SK-N-SH treated with all-trans-retinoic acid at 6 μM for 48 hours (cell line): ENCODE measurements at regions not wholly inside any gene's neighbourhood (a gene's known extent, or its start where the extent isn't known, plus 50 kb on each side); places are given as distances from the start of the nearest gene placed in this dataset.

Experiments
- ATAC-seq: fragments of 200-7000 bp; cut with Tn5 transposase; 3 replicates; pipeline ENCODE4 v1.9.1; 2020; ENCODE audit warnings: mild to moderate bottlenecking, moderate library complexity
- ARNTL ChIP-seq: fragments of 450-650 bp; formaldehyde crosslinking; IDR thresholded peaks from 2 replicates; pipeline ENCODE4 v1.5.0; 2020; ENCODE audit warnings: low read depth, mild to moderate bottlenecking, moderate library complexity, borderline replicate concordance
- BACH2 ChIP-seq: fragments of 250-450 bp; sonication (Bioruptor Pico); IDR thresholded peaks from 2 replicates; pipeline ENCODE4 v1.9.0; 2021; ENCODE audit warnings: mild to moderate bottlenecking, borderline replicate concordance
- CREB5 ChIP-seq: fragments of 250-450 bp; sonication (Bioruptor Pico); IDR thresholded peaks from 2 replicates; pipeline ENCODE4 v1.5.1; 2020; ENCODE audit warnings: low read depth, mild to moderate bottlenecking, moderate library complexity
- CSRNP3 ChIP-seq: fragments of 250-450 bp; sonication (Bioruptor Pico); IDR thresholded peaks from 2 replicates; pipeline ENCODE4 v1.5.1; 2021; ENCODE audit warnings: mild to moderate bottlenecking, moderate library complexity
- ESRRG ChIP-seq: fragments of 250-450 bp; sonication (Bioruptor Pico); IDR thresholded peaks from 2 replicates; pipeline ENCODE4 v1.6.1; 2021; ENCODE audit warnings: mild to moderate bottlenecking
- GLIS3 ChIP-seq: fragments of 250-450 bp; sonication (Bioruptor Pico); IDR thresholded peaks from 2 replicates; pipeline ENCODE4 v1.5.0; 2020; ENCODE audit warnings: mild to moderate bottlenecking, moderate library complexity
- ISL1 ChIP-seq: fragments of 250-450 bp; sonication (Bioruptor Pico); IDR thresholded peaks from 2 replicates; pipeline ENCODE4 v2.1.2; 2022; ENCODE audit warnings: mild to moderate bottlenecking, moderate library complexity
- OSR1 ChIP-seq: fragments of 250-450 bp; sonication (Bioruptor Pico); IDR thresholded peaks from 2 replicates; pipeline ENCODE4 v1.8.0; 2022; ENCODE audit warnings: moderate library complexity, mild to moderate bottlenecking, inconsistent platforms
- PATZ1 ChIP-seq: fragments of 250-450 bp; sonication (Bioruptor Pico); IDR thresholded peaks from 2 replicates; pipeline ENCODE4 v1.8.0; 2020; ENCODE audit warnings: mild to moderate bottlenecking, moderate library complexity, borderline replicate concordance
- POU6F1 ChIP-seq: fragments of 250-450 bp; sonication (Bioruptor Pico); IDR thresholded peaks from 2 replicates; pipeline ENCODE4 v1.8.0; 2021; ENCODE audit warnings: low read depth, mild to moderate bottlenecking, moderate library complexity, borderline replicate concordance
- PPARA ChIP-seq: fragments of 250-450 bp; sonication (Bioruptor Pico); IDR thresholded peaks from 2 replicates; pipeline ENCODE4 v1.5.0; 2020; ENCODE audit warnings: mild to moderate bottlenecking, borderline replicate concordance
- SNAI2 ChIP-seq: fragments of 250-450 bp; sonication (Bioruptor Pico); IDR thresholded peaks from 2 replicates; pipeline ENCODE4 v1.5.0; 2020; ENCODE audit warnings: mild to moderate bottlenecking, moderate library complexity
- TOX ChIP-seq: fragments of 250-450 bp; sonication (Bioruptor Pico); IDR thresholded peaks from 2 replicates; pipeline ENCODE4 v1.8.0; 2021; ENCODE audit warnings: mild to moderate bottlenecking, moderate library complexity, borderline replicate concordance
- ZC3H10 ChIP-seq: fragments of 250-450 bp; sonication (Bioruptor Pico); IDR thresholded peaks from 2 replicates; pipeline ENCODE4 v1.5.1; 2021; ENCODE audit warnings: mild to moderate bottlenecking, moderate library complexity
- ZFP3 ChIP-seq: fragments of 250-450 bp; sonication (Bioruptor Pico); IDR thresholded peaks from 2 replicates; pipeline ENCODE4 v1.5.0; 2020; ENCODE audit warnings: mild to moderate bottlenecking, moderate library complexity
- ZNF565 ChIP-seq: fragments of 450-650 bp; formaldehyde crosslinking; conservative IDR thresholded peaks from 2 replicates; pipeline ENCODE4 v1.5.0; 2020; ENCODE audit warnings: low read depth, mild to moderate bottlenecking, moderate library complexity
- ZNF70 ChIP-seq: fragments of 450-650 bp; formaldehyde crosslinking; IDR thresholded peaks from 2 replicates; pipeline ENCODE4 v1.5.0; 2020; ENCODE audit warnings: mild to moderate bottlenecking, moderate library complexity
- ZNF8 ChIP-seq: fragments of 450-650 bp; formaldehyde crosslinking; IDR thresholded peaks from 2 replicates; pipeline ENCODE4 v1.5.0; 2020; ENCODE audit warnings: mild to moderate bottlenecking, moderate library complexity

GRCh38 chr13:19305434-19305833 is 123.8 kb upstream of the TUBA3C start:
- no peak for ATAC-seq
- TF ChIP-seq TOX (CRISPR knock-in tag) (no peak), POU6F1 (CRISPR knock-in tag) (no peak), CREB5 (CRISPR knock-in tag) (no peak), SNAI2 (CRISPR knock-in tag) (no peak), BACH2 (no peak), PATZ1 (CRISPR knock-in tag) (no peak), ZNF565 (CRISPR knock-in tag) (no peak), GLIS3 (CRISPR knock-in tag) (no peak), PPARA (CRISPR knock-in tag) (no peak), ESRRG (no peak), ARNTL (CRISPR knock-in tag) (no peak), ZNF8 (CRISPR knock-in tag) (no peak), ISL1 (CRISPR knock-in tag) (no peak), ZFP3 (CRISPR knock-in tag) (no peak), ZC3H10 (CRISPR knock-in tag) (no peak), CSRNP3 (no peak)
- TF ChIP-seq, all 23 proteins: peak for 0

- no peak for ATAC-seq
- TF ChIP-seq OSR1 (CRISPR knock-in tag) (no peak), PATZ1 (CRISPR knock-in tag) (no peak), ISL1 (CRISPR knock-in tag) (no peak), BACH2 (no peak), TOX (CRISPR knock-in tag) (no peak)
Observed at GRCh38 chr13:19289180-19289579, 107.6 kb upstream of the TUBA3C start.

GRCh38 chr13:19283836-19284235 is 102.2 kb upstream of the TUBA3C start:
- ATAC-seq, result no peak
- TF ChIP-seq ZFP3 (CRISPR knock-in tag) (no peak), POU6F1 (CRISPR knock-in tag) (no peak), ZNF70 (CRISPR knock-in tag) (no peak), OSR1 (CRISPR knock-in tag) (no peak), GLIS3 (CRISPR knock-in tag) (no peak), CREB5 (CRISPR knock-in tag) (no peak)
